AG04450 (cell line): ENCODE measurements at regions not wholly inside any gene's neighbourhood (a gene's known extent, or its start where the extent isn't known, plus 50 kb on each side); places are given as distances from the start of the nearest gene placed in this dataset.

Experiments
- CTCF ChIA-PET: fragments of 300-600, 350-600 bp; formaldehyde crosslinking; extraction: SDS; loops from one replicate; lab custom pipeline; 2022; ENCODE audit warnings: antibody characterized with exemption, inconsistent platforms; lab: Charles Lee
- POLR2A ChIA-PET: fragments of 350-600 bp; formaldehyde crosslinking; extraction: SDS; loops from one replicate; lab custom pipeline; 2021; ENCODE audit warnings: antibody characterized with exemption, inconsistent platforms; lab: Yijun Ruan, JAX
- DNase-seq: peaks from one replicate; pipeline ENCODE4 v3.0.0-alpha.2; 2011; ENCODE audit warnings: low read depth, low spot score
- H3K27ac ChIP-seq: one replicate; pipeline ENCODE4 v1.5.1; 2012; ENCODE audit warnings: low read depth, low read length, control low read depth
- H3K27me3 ChIP-seq: one replicate; pipeline ENCODE4 v1.6.0; 2012; ENCODE audit warnings: low read length; ENCODE audit not compliant: control insufficient read depth, insufficient read depth
- H3K4me3 ChIP-seq: 2 replicates; pipeline ENCODE4 v1.5.1; 2011; ENCODE audit warnings: mild to moderate bottlenecking, low read depth, low read length, control low read depth
- H3K9me3 ChIP-seq: 2 replicates; pipeline ENCODE4 v1.5.1; 2012; ENCODE audit warnings: low read length; ENCODE audit not compliant: control insufficient read depth, insufficient read depth
- CTCF ChIP-seq: IDR thresholded peaks from 2 replicates; pipeline ENCODE4 v1.5.1; 2011; ENCODE audit warnings: low read depth, low read length, control low read depth, inconsistent platforms

- TF ChIP-seq CTCF = no peak
- POLR2A ChIA-PET = no interaction called here
- H3K27me3 ChIP-seq = no peaks in the 10 kb centered on the region
- peaks cover 3% of the 10 kb centered on the region; the same call in 1 of the 2 replicates for H3K9me3 ChIP-seq
- H3K4me3 ChIP-seq = no peak overlapping the region
- CTCF ChIA-PET = interaction anchor here (1.0 to 1.1 kb wide), 2 partner anchors 13 to 737 kb away, joined by 3 to 4 read pairs; no protein-coding TSS in a partner anchor
- DNase-seq = no peak
- no peak overlapping the region for H3K27ac ChIP-seq
These were observed 156.2 kb downstream of the CYB561 start for GRCh38 chr17:63289931-63290330.

- ChIA-PET CTCF (interaction anchor here (1.0 to 1.1 kb wide), 2 partner anchors 13 to 737 kb away, joined by 3 to 4 read pairs; no protein-coding TSS in a partner anchor), POLR2A (no interaction called here)
- TF ChIP-seq CTCF = no peak
- H3K27me3 ChIP-seq = no peaks in the 10 kb centered on the region
- H3K4me3 ChIP-seq = no peak overlapping the region
- H3K27ac ChIP-seq = no peak overlapping the region
- DNase-seq = no peak
- peaks cover 3% of the 10 kb centered on the region; the same call in 1 of the 2 replicates for H3K9me3 ChIP-seq
These were observed 155.8 kb downstream of the CYB561 start for GRCh38 chr17:63290351-63290750.

- DNase-seq = no peak
- ChIA-PET POLR2A (no interaction called here), CTCF (interaction anchor here (1.0 to 1.1 kb wide), 2 partner anchors 14 to 738 kb away, joined by 3 to 4 read pairs; no protein-coding TSS in a partner anchor)
- no peaks in the 10 kb centered on the region for H3K27me3 ChIP-seq
- H3K27ac ChIP-seq = no peak overlapping the region
- H3K9me3 ChIP-seq = peaks cover 3% of the 10 kb centered on the region; the same call in 1 of the 2 replicates
- H3K4me3 ChIP-seq = no peak overlapping the region
- TF ChIP-seq CTCF = no peak
These were observed 155.3 kb downstream of the CYB561 start for GRCh38 chr17:63290784-63291183.

- peaks cover 3% of the 10 kb centered on the region; the same call in 1 of the 2 replicates for H3K9me3 ChIP-seq
- TF ChIP-seq CTCF = no peak
- no peak for DNase-seq
- H3K27ac ChIP-seq = no peak overlapping the region
- H3K4me3 ChIP-seq = no peak overlapping the region
- POLR2A ChIA-PET = no interaction called here
- CTCF ChIA-PET = interaction anchor here (1.0 to 1.1 kb wide), 2 partner anchors 14 to 738 kb away, joined by 3 to 4 read pairs; no protein-coding TSS in a partner anchor
- no peaks in the 10 kb centered on the region for H3K27me3 ChIP-seq
These were observed 154.8 kb downstream of the CYB561 start for GRCh38 chr17:63291258-63291657.

GRCh38 chr17:63292421-63292820, 153.7 kb downstream of the CYB561 start:
- POLR2A ChIA-PET = interaction anchor here (1.0 kb wide), 1 partner anchor 11 kb away, joined by 4 read pairs; no protein-coding TSS in a partner anchor
- H3K27ac ChIP-seq = no peak overlapping the region
- no peaks in the 10 kb centered on the region for H3K9me3 ChIP-seq
- H3K4me3 ChIP-seq = no peak overlapping the region
- CTCF ChIA-PET = no interaction called here
- TF ChIP-seq CTCF = no peak
- no peak for DNase-seq
- no peaks in the 10 kb centered on the region for H3K27me3 ChIP-seq
